PC-3 (cell line): ENCODE measurements at regions not wholly inside any gene's neighbourhood (a gene's known extent, or its start where the extent isn't known, plus 50 kb on each side); places are given as distances from the start of the nearest gene placed in this dataset.

Experiments
- ATAC-seq: fragments of 200-7000 bp; cut with Tn5 transposase; 2 replicates; pipeline ENCODE4 v1.9.1; 2020; ENCODE audit warnings: mild to moderate bottlenecking, moderate library complexity
- BruUV-seq: library from RNA; stranded (reverse); fragments of 400-500 nt; replicated peaks from 2 replicates; lab custom pipeline; 2021; lab: Mats Ljungman, UMichigan
- CTCF ChIA-PET: fragments of 300-600 bp; sonication (Branson Sonifier 250); formaldehyde crosslinking; loops from one replicate; lab custom pipeline; 2022; ENCODE audit warnings: antibody characterized with exemption; lab: Charles Lee
- POLR2A ChIA-PET: fragments of 300-600 bp; sonication (Branson Sonifier 250); formaldehyde crosslinking; loops from one replicate; lab custom pipeline; 2022; ENCODE audit warnings: antibody characterized with exemption; ENCODE audit not compliant: unreplicated experiment; lab: Charles Lee
- DNase-seq: peaks from one replicate; pipeline ENCODE4 v3.0.0-alpha.2; 2015
- H2AFZ ChIP-seq: fragments of 300-600 bp; sonication (generic); 2 replicates; pipeline ENCODE4 v1.6.0; 2016; ENCODE audit warnings: antibody characterized with exemption, low read length
- H3F3A ChIP-seq: fragments of 300-600 bp; sonication (generic); one replicate; pipeline ENCODE4 v1.6.0; 2017; ENCODE audit warnings: antibody characterized with exemption, low read length, control low read depth, mild to moderate bottlenecking; ENCODE audit not compliant: unreplicated experiment
- H3K27ac ChIP-seq: fragments of 300-600 bp; sonication (generic); 2 replicates; pipeline ENCODE4 v1.5.1; 2016; ENCODE audit warnings: mild to moderate bottlenecking, low read length
- H3K27me3 ChIP-seq: fragments of 300-600 bp; sonication (generic); 2 replicates; pipeline ENCODE4 v1.6.1; 2016; ENCODE audit warnings: low read length, mixed read lengths
- H3K36me3 ChIP-seq: fragments of 300-600 bp; sonication (generic); 2 replicates; pipeline ENCODE4 v1.6.1; 2016; ENCODE audit warnings: low read depth, mixed run types, low read length, mixed read lengths
- H3K4me1 ChIP-seq: fragments of 300-600 bp; sonication (generic); 2 replicates; pipeline ENCODE4 v1.5.1; 2016; ENCODE audit warnings: low read length; ENCODE audit not compliant: insufficient read depth
- H3K4me2 ChIP-seq: fragments of 300-600 bp; sonication (generic); 2 replicates; pipeline ENCODE4 v1.6.0; 2016; ENCODE audit warnings: low read length
- H3K4me3 ChIP-seq: fragments of 300-600 bp; sonication (generic); 2 replicates; pipeline ENCODE4 v1.5.1; 2016; ENCODE audit warnings: mild to moderate bottlenecking, low read length, mixed read lengths
- H3K79me2 ChIP-seq: fragments of 300-600 bp; sonication (generic); 2 replicates; pipeline ENCODE4 v1.6.1; 2017; ENCODE audit warnings: low read length, mixed read lengths
- H3K9ac ChIP-seq: fragments of 300-600 bp; sonication (generic); 2 replicates; pipeline ENCODE4 v1.6.0; 2016; ENCODE audit warnings: mild to moderate bottlenecking, low read length
- H3K9me2 ChIP-seq: fragments of 300-600 bp; sonication (generic); replicated peaks from 2 replicates; pipeline ENCODE4 v1.6.1; 2016; ENCODE audit warnings: mixed run types, low read length, mixed read lengths
- H3K9me3 ChIP-seq: fragments of 300-600 bp; sonication (generic); 2 replicates; pipeline ENCODE4 v1.6.1; 2016; ENCODE audit warnings: low read length, mixed read lengths
- H4K20me1 ChIP-seq: fragments of 300-600 bp; sonication (generic); 2 replicates; pipeline ENCODE4 v1.6.1; 2016; ENCODE audit warnings: low read length, mixed read lengths
- EZH2 ChIP-seq: fragments of 300-600 bp; sonication (generic); IDR thresholded peaks from one replicate; pipeline ENCODE4 v1.6.1; 2017; ENCODE audit warnings: antibody characterized with exemption, mild to moderate bottlenecking, low read length; ENCODE audit not compliant: unreplicated experiment
- EZH2phosphoT487 ChIP-seq: fragments of 300-600 bp; sonication (generic); IDR thresholded peaks from 2 replicates; pipeline ENCODE4 v1.6.1; 2018; ENCODE audit warnings: mild to moderate bottlenecking, antibody characterized with exemption, low read length, borderline replicate concordance
- intact Hi-C: fragments of 100-400 bp; cut with micrococcal nuclease; formaldehyde crosslinking; loops from 2 replicates; pipeline ENCODE4 v1.9.0; 2023
- TF ChIP-seq, protein P1 (sequence below): fragments of 300-600 bp; sonication (generic); conservative IDR thresholded peaks from 2 replicates; pipeline ENCODE4 v1.5.1; 2017; ENCODE audit warnings: antibody characterized with exemption, low read depth, mild to moderate bottlenecking, low read length

DNA sequence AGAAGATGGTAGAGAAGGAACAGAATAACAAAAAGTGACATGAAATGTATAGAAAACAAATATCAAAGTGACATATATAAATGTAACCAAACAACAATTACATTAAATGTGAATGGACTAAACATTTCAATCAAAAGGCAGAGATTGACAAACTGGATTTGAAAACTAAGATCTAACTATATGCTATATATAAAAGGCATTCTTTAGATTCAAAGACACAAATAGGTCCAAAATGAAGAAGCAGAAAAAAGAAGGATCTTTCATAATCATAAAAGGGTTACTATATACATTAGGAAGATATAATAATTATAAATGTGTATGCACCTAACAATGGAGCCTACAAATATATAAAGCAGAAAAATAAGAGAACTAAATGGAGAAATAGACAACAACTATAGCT is 183.7 kb downstream of the METTL4 start:
- no TSS peak for BruUV-seq
- Histone ChIP-seq H3K4me1 (no peaks in the 10 kb centered on the region), H3K27me3 (no peaks in the 10 kb centered on the region), H3K9me3 (peaks cover 19% of the 10 kb centered on the region; the same call in 1 of the 2 replicates), H3K79me2 (no peaks in the 10 kb centered on the region), H3K27ac (no peak overlapping the region), H3K4me2 (no peak overlapping the region), H2AFZ (no peak overlapping the region), H3K36me3 (no peaks in the 10 kb centered on the region; the same call in 1 of the 2 replicates), H3K9me2 (no peaks in the 10 kb centered on the region), H4K20me1 (no peaks in the 10 kb centered on the region), H3K9ac (no peak overlapping the region), H3K4me3 (no peak overlapping the region), H3F3A (peaks cover 4% of the 10 kb centered on the region)
- ChIA-PET CTCF (no interaction called here), POLR2A (no interaction called here)
- intact Hi-C loops, result no loop called here
- ATAC-seq (no peak), DNase-seq (no peak)
- TF ChIP-seq, protein P1, sequence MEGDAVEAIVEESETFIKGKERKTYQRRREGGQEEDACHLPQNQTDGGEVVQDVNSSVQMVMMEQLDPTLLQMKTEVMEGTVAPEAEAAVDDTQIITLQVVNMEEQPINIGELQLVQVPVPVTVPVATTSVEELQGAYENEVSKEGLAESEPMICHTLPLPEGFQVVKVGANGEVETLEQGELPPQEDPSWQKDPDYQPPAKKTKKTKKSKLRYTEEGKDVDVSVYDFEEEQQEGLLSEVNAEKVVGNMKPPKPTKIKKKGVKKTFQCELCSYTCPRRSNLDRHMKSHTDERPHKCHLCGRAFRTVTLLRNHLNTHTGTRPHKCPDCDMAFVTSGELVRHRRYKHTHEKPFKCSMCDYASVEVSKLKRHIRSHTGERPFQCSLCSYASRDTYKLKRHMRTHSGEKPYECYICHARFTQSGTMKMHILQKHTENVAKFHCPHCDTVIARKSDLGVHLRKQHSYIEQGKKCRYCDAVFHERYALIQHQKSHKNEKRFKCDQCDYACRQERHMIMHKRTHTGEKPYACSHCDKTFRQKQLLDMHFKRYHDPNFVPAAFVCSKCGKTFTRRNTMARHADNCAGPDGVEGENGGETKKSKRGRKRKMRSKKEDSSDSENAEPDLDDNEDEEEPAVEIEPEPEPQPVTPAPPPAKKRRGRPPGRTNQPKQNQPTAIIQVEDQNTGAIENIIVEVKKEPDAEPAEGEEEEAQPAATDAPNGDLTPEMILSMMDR, result no peak
- TF ChIP-seq EZH2 (no peak), EZH2phosphoT487 (no peak)

DNA sequence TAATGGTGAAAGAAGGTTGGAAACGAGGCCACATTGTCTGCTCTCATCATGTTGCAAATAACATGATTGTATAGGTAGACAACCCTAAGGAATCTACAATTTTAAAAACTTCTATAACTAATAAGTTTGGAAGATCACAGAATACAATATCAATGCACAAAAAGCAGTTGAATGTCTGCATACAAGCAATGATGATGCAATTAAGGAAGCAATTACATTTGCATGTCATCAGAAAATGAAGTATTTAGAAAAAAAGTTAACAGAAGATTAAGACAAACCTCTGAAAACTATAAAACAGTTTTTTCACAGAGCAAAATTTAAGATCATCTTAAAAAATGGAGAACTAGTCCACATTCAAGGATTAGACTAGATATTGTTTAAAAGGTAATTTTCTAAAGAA is 181.1 kb downstream of the METTL4 start:
- Histone ChIP-seq H3K36me3 (no peaks in the 10 kb centered on the region; the same call in 1 of the 2 replicates), H3F3A (peaks cover 4% of the 10 kb centered on the region), H3K4me3 (no peak overlapping the region), H3K4me2 (no peak overlapping the region), H3K9ac (no peak overlapping the region), H3K4me1 (no peaks in the 10 kb centered on the region), H2AFZ (0 out of 2 replicates have a peak overlapping the region, but pooled peaks have one; percentile 29), H3K9me2 (no peaks in the 10 kb centered on the region), H3K27ac (no peak overlapping the region), H3K79me2 (no peaks in the 10 kb centered on the region), H3K9me3 (peaks cover 19% of the 10 kb centered on the region; the same call in 1 of the 2 replicates), H3K27me3 (no peaks in the 10 kb centered on the region), H4K20me1 (no peaks in the 10 kb centered on the region)
- intact Hi-C loops, result no loop called here
- ATAC-seq (no peak), DNase-seq (no peak)
- CTCF ChIA-PET, result no interaction called here
- POLR2A ChIA-PET, result interaction anchor here (0.6 kb wide), 1 partner anchor 526 kb away, joined by 3 read pairs; no protein-coding TSS in a partner anchor
- TF ChIP-seq, protein P1, result no peak
- TF ChIP-seq EZH2phosphoT487, result no peak
- no peak for TF ChIP-seq EZH2
- BruUV-seq, result no TSS peak

DNA sequence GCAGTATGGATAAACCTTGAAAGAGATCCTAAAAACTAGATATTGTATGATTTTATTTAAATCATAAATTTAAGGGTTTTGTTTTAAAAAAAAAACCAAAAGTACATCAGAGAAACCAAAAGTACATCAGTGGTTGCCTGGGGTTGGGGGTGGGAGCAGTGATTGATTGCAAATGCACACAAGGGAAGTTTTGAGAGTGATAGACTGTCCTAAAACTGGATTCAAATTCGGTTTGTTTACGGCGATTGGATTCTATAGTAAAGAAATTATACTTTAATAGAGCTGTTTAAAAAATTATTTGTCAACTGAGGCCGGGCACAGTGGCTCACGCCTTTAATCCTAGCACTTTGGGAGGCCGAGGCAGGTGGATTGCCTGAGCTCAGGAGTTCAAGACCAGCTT is 179.8 kb downstream of the METTL4 start:
- Histone ChIP-seq H3K4me2 (no peak overlapping the region), H4K20me1 (no peaks in the 10 kb centered on the region), H3K27me3 (no peaks in the 10 kb centered on the region), H3K36me3 (no peaks in the 10 kb centered on the region; the same call in 1 of the 2 replicates), H3K9me2 (no peaks in the 10 kb centered on the region), H3K4me1 (0 out of 2 replicates have a peak, but pooled peaks cover 4% of the 10 kb centered on the region), H2AFZ (no peak overlapping the region), H3K79me2 (no peaks in the 10 kb centered on the region), H3K27ac (no peak overlapping the region), H3F3A (peaks cover 4% of the 10 kb centered on the region), H3K4me3 (no peak overlapping the region), H3K9ac (no peak overlapping the region), H3K9me3 (peaks cover 15% of the 10 kb centered on the region; the same call in 1 of the 2 replicates)
- TF ChIP-seq EZH2phosphoT487 (no peak), EZH2 (no peak)
- TF ChIP-seq, protein P1, result no peak
- no TSS peak for BruUV-seq
- CTCF ChIA-PET, result no interaction called here
- intact Hi-C loops, result no loop called here
- no peak for ATAC-seq
- POLR2A ChIA-PET, result no interaction called here
- no peak for DNase-seq
